SK-N-SH treated with all-trans-retinoic acid at 6 μM for 48 hours (cell line): ENCODE measurements at regions not wholly inside any gene's neighbourhood (a gene's known extent, or its start where the extent isn't known, plus 50 kb on each side); places are given as distances from the start of the nearest gene placed in this dataset.
A peak's percentile ranks its signal among the peaks of the same experiment; 100 is the strongest.

ENCODE experiments used
- ATAC-seq: fragments of 200-7000 bp; cut with Tn5 transposase; 3 replicates; pipeline ENCODE4 v1.9.1; 2020; ENCODE audit warnings: mild to moderate bottlenecking, moderate library complexity
- ARNTL ChIP-seq: fragments of 450-650 bp; formaldehyde crosslinking; IDR thresholded peaks from 2 replicates; pipeline ENCODE4 v1.5.0; 2020; ENCODE audit warnings: low read depth, mild to moderate bottlenecking, moderate library complexity, borderline replicate concordance
- BACH2 ChIP-seq: fragments of 250-450 bp; sonication (Bioruptor Pico); IDR thresholded peaks from 2 replicates; pipeline ENCODE4 v1.9.0; 2021; ENCODE audit warnings: mild to moderate bottlenecking, borderline replicate concordance
- CSDC2 ChIP-seq: fragments of 250-450 bp; sonication (Bioruptor Pico); IDR thresholded peaks from 2 replicates; pipeline ENCODE4 v1.5.0; 2020; ENCODE audit warnings: mild to moderate bottlenecking, moderate library complexity
- ESRRG ChIP-seq: fragments of 250-450 bp; sonication (Bioruptor Pico); IDR thresholded peaks from 2 replicates; pipeline ENCODE4 v1.6.1; 2021; ENCODE audit warnings: mild to moderate bottlenecking
- ISL1 ChIP-seq: fragments of 250-450 bp; sonication (Bioruptor Pico); IDR thresholded peaks from 2 replicates; pipeline ENCODE4 v2.1.2; 2022; ENCODE audit warnings: mild to moderate bottlenecking, moderate library complexity
- OSR1 ChIP-seq: fragments of 250-450 bp; sonication (Bioruptor Pico); IDR thresholded peaks from 2 replicates; pipeline ENCODE4 v1.8.0; 2022; ENCODE audit warnings: moderate library complexity, mild to moderate bottlenecking, inconsistent platforms
- PPARA ChIP-seq: fragments of 250-450 bp; sonication (Bioruptor Pico); IDR thresholded peaks from 2 replicates; pipeline ENCODE4 v1.5.0; 2020; ENCODE audit warnings: mild to moderate bottlenecking, borderline replicate concordance
- RARB ChIP-seq: fragments of 250-450 bp; sonication (Bioruptor Pico); IDR thresholded peaks from 2 replicates; pipeline ENCODE4 v1.8.0; 2021; ENCODE audit warnings: mild to moderate bottlenecking, moderate library complexity
- SNAI2 ChIP-seq: fragments of 250-450 bp; sonication (Bioruptor Pico); IDR thresholded peaks from 2 replicates; pipeline ENCODE4 v1.5.0; 2020; ENCODE audit warnings: mild to moderate bottlenecking, moderate library complexity
- TCF4 ChIP-seq: fragments of 250-450 bp; sonication (Bioruptor Pico); IDR thresholded peaks from 2 replicates; pipeline ENCODE4 v1.8.0; 2021; ENCODE audit warnings: mild to moderate bottlenecking, moderate library complexity, borderline replicate concordance
- TOX ChIP-seq: fragments of 250-450 bp; sonication (Bioruptor Pico); IDR thresholded peaks from 2 replicates; pipeline ENCODE4 v1.8.0; 2021; ENCODE audit warnings: mild to moderate bottlenecking, moderate library complexity, borderline replicate concordance
- ZFP3 ChIP-seq: fragments of 250-450 bp; sonication (Bioruptor Pico); IDR thresholded peaks from 2 replicates; pipeline ENCODE4 v1.5.0; 2020; ENCODE audit warnings: mild to moderate bottlenecking, moderate library complexity
- ZFP30 ChIP-seq: fragments of 450-650 bp; formaldehyde crosslinking; IDR thresholded peaks from 2 replicates; pipeline ENCODE4 v1.5.0; 2022; ENCODE audit warnings: mild to moderate bottlenecking, moderate library complexity
- ZNF565 ChIP-seq: fragments of 450-650 bp; formaldehyde crosslinking; conservative IDR thresholded peaks from 2 replicates; pipeline ENCODE4 v1.5.0; 2020; ENCODE audit warnings: low read depth, mild to moderate bottlenecking, moderate library complexity
- ZNF70 ChIP-seq: fragments of 450-650 bp; formaldehyde crosslinking; IDR thresholded peaks from 2 replicates; pipeline ENCODE4 v1.5.0; 2020; ENCODE audit warnings: mild to moderate bottlenecking, moderate library complexity
- ZNF8 ChIP-seq: fragments of 450-650 bp; formaldehyde crosslinking; IDR thresholded peaks from 2 replicates; pipeline ENCODE4 v1.5.0; 2020; ENCODE audit warnings: mild to moderate bottlenecking, moderate library complexity
- TF ChIP-seq, protein P1 (sequence below): fragments of 250-450 bp; sonication (Bioruptor Pico); IDR thresholded peaks from 2 replicates; pipeline ENCODE4 v1.5.0; 2020; ENCODE audit warnings: mild to moderate bottlenecking, moderate library complexity
- TF ChIP-seq, protein P2 (sequence below): fragments of 250-450 bp; sonication (Bioruptor Pico); IDR thresholded peaks from 2 replicates; pipeline ENCODE4 v1.5.1; 2021; ENCODE audit warnings: mild to moderate bottlenecking, moderate library complexity

DNA sequence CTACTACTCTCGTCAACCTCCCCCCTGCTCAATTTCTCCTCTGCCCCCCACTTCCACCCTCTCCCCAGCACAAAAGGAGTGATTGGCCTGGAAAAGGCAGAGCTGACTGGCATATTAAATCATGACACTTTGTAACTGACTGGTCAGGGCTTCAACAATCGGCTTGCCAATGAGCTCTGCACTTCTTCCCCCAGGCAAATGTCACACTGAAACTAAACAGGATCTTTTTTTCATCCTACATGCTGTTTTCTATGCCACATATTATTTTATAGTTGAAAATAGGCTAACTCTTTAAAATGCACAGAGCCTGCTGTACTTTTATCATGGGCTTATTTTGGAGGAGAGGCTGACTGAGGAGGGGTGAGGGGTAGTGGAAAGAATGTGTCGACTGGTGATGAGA lies 295.2 kb downstream of the TCF7L2 start:
- TF ChIP-seq ZNF8 = no peak
- TF ChIP-seq ZFP3 = no peak
- TF ChIP-seq BACH2 (CRISPR knock-in tag) = no peak
- no peak for TF ChIP-seq ZFP30 (CRISPR knock-in tag)
- TF ChIP-seq ARNTL (CRISPR knock-in tag) = no peak
- no peak for ATAC-seq

DNA sequence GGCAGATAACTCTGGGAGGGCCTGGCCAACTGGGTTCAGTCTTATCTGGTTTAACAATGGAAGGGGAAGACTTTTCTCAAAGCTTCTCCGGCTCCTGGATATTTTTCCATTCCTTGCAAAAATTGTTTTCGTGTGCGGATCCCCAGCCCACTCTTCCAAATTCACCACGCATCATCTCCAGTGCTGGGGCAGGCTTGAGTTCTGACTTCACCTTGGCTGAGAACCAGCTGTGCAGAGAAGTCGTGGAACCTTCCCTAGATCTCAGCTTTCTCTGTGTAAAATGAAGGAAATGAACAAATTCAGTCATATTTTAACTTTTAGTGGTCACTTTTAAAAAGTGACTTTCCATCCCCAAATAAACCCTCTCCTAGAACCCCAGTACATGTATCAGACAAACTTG lies 297.0 kb downstream of the TCF7L2 start:
- no peak for ATAC-seq

DNA sequence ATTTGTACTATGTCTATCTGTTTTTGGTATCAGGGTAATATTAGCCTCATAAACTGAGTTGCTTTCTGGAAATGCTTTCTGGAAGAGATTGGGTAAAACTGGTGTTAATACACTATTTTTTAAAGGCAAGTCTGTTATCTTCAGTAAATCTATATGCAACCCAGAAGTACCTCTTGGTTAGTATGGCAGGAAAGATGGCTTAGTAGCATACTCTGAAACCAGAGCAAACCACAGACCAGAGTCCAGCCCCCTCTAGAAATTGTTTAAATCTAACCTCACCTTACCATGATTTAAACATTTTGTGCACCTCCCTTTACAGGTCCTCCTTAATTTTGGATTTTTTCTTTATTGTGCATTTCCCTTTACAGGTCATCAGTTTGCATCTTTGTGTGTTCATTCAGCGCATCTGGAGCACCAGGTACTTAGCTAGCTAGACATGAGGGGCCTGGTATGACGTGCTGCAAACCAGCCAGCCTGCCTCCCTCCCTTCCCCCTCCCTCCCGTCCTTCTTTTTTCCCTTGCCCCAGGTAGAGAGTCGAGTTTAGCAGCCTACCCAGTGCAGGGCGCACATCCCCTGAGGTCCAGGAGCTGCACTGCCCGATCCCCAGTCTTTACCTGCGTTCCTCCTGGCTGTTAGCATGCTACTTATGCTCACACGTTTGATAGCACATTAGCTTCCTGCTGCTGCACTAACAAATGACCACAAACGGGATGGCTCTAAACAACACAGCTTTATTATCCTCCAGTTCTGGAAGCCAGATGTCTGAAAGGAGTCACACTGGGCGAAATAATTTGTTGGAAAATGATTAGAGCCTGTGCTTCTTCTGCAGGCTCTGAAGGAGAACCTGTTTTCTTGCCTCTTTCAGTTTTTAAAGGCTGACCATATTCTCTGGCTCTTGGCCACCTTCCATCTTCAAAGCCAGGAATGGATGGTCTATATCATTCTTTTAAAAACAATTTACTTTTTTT lies 299.9 kb upstream of the HABP2 start:
- TF ChIP-seq PPARA (no peak), ARNTL (CRISPR knock-in tag) (no peak), ZNF70 (no peak), TOX (no peak), ZNF565 (CRISPR knock-in tag) (no peak), ZFP30 (CRISPR knock-in tag) (no peak), ISL1 (CRISPR knock-in tag) (no peak)

More for the DNA sequence above, 297.0 kb downstream of the TCF7L2 start:
- no peak for TF ChIP-seq ZFP30 (CRISPR knock-in tag)
- TF ChIP-seq, protein P1, sequence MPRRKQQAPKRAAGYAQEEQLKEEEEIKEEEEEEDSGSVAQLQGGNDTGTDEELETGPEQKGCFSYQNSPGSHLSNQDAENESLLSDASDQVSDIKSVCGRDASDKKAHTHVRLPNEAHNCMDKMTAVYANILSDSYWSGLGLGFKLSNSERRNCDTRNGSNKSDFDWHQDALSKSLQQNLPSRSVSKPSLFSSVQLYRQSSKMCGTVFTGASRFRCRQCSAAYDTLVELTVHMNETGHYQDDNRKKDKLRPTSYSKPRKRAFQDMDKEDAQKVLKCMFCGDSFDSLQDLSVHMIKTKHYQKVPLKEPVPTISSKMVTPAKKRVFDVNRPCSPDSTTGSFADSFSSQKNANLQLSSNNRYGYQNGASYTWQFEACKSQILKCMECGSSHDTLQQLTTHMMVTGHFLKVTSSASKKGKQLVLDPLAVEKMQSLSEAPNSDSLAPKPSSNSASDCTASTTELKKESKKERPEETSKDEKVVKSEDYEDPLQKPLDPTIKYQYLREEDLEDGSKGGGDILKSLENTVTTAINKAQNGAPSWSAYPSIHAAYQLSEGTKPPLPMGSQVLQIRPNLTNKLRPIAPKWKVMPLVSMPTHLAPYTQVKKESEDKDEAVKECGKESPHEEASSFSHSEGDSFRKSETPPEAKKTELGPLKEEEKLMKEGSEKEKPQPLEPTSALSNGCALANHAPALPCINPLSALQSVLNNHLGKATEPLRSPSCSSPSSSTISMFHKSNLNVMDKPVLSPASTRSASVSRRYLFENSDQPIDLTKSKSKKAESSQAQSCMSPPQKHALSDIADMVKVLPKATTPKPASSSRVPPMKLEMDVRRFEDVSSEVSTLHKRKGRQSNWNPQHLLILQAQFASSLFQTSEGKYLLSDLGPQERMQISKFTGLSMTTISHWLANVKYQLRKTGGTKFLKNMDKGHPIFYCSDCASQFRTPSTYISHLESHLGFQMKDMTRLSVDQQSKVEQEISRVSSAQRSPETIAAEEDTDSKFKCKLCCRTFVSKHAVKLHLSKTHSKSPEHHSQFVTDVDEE (CRISPR knock-in tag) = no peak

DNA sequence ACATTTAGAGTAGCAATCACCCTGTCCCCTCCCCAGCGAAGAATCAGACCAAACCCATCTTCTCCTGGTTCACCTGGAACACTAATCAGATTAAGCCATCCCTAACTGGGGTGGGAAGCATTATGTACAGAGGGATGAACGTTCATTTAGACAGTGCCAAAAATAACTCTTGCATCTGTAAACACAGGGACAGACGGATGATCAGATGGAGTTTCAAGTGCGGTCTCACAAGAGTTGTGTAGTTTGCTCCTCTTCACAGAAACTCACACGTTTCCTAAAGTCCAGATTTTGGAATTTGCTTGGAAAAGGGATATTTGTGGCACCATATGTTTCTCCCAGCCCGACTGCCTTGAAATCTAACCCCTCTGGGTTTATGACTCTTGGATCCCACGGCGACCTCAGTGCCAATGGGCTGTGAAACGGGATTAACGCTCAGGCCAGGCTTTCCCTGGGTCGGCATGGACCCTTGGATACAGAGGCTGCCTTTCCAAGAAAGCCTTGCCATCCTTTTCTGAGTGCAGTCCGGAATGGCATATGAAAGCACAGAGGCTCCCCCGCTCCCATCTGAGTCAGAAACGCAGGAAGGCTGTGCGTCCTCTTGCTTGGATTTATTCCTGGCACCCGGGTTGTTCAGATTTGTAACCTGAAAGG lies 293.2 kb upstream of the HABP2 start:
- no peak for ATAC-seq

More for the DNA sequence above, 299.9 kb upstream of the HABP2 start:
- peak; percentile 33; the same call in 1 of the 3 replicates for ATAC-seq

DNA sequence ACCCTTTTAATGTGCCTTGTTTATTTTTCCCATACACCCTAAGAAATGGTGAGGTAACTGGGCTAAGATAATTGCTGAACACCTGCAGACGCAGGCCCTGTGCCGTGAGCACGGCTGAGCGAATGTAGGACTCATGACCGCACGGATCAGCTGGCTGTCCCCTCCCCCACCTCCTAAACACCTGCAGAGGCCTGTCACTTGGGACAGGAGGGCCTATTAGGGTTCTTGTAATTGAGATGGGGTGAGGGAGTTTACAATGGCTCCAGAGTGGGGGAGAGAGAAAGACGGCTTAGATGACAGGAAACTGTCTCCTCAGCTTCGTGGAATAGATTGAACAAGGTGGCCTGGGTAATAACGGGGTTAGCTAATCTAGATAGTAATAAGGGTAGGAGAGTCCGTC lies 291.7 kb upstream of the HABP2 start:
- ATAC-seq = no peak
- TF ChIP-seq SNAI2 (CRISPR knock-in tag) (no peak), ZNF70 (no peak), ZFP3 (no peak)

More for the DNA sequence above, 293.2 kb upstream of the HABP2 start:
- TF ChIP-seq TCF4 (CRISPR knock-in tag) = no peak
- no peak for TF ChIP-seq OSR1 (CRISPR knock-in tag)
- TF ChIP-seq, protein P2, sequence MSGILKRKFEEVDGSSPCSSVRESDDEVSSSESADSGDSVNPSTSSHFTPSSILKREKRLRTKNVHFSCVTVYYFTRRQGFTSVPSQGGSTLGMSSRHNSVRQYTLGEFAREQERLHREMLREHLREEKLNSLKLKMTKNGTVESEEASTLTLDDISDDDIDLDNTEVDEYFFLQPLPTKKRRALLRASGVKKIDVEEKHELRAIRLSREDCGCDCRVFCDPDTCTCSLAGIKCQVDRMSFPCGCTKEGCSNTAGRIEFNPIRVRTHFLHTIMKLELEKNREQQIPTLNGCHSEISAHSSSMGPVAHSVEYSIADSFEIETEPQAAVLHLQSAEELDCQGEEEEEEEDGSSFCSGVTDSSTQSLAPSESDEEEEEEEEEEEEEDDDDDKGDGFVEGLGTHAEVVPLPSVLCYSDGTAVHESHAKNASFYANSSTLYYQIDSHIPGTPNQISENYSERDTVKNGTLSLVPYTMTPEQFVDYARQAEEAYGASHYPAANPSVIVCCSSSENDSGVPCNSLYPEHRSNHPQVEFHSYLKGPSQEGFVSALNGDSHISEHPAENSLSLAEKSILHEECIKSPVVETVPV (CRISPR knock-in tag) = no peak
- TF ChIP-seq, all 23 proteins: peak for 0

DNA sequence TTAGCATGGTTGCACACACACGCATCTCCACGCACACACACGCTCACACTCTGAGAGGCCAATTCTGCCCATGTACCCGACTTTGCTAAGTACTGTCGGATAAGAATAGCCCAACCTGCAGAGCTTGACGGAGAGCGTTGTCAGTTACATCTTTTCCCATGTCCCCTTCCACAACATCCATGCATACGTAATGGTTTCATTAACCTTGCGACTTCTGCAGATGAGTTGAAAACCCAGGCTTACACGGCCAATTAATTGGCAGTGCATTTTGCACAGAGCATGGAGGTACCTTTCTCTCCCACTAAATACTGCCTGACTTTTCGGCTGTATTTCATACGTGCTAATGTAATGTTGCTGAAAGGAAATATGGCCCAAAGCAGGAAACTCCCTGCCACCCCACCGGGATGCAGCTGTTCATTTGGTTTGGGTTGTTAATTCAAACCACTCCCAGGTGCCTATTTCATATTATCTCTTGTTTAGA lies 291.2 kb upstream of the HABP2 start:
- no peak for ATAC-seq
- no peak for TF ChIP-seq CSDC2
- TF ChIP-seq ESRRG = no peak
- TF ChIP-seq TCF4 (CRISPR knock-in tag) = no peak
- TF ChIP-seq RARB = no peak
- TF ChIP-seq, protein P1 (CRISPR knock-in tag) = no peak
